Liver (tissue), 8 donors: ENCODE measurements at regions not wholly inside any gene's neighbourhood (a gene's known extent, or its start where the extent isn't known, plus 50 kb on each side); places are given as distances from the start of the nearest gene placed in this dataset.

Source experiments
- DNase-seq: peaks from one replicate; pipeline ENCODE4 v3.0.0-alpha.2; 2017; ENCODE audit warnings: low spot score
- H3K27ac ChIP-seq, 2 donors: one replicate each; pipeline ENCODE4 v1.7.0; 2013; ENCODE audit warnings: inconsistent platforms in 2 of 2, low read length in 2 of 2, control low read depth in 1 of 2, low read depth in 1 of 2, mild to moderate bottlenecking in 1 of 2
- H3K27me3 ChIP-seq, 4 donors: one replicate each; pipeline versions ENCODE4 v1.6.1 to v1.7.0; 2013; ENCODE audit warnings: low read length in 3 of 4, inconsistent platforms in 1 of 4, mild to moderate bottlenecking in 1 of 4, moderate library complexity in 1 of 4; ENCODE audit not compliant: control insufficient read depth in 4 of 4, insufficient read depth in 4 of 4
- H3K36me3 ChIP-seq, 4 donors: one replicate each; pipeline versions ENCODE4 v1.6.1 to v1.7.0; 2013; ENCODE audit warnings: low read length in 3 of 4, mild to moderate bottlenecking in 3 of 4, low read depth in 1 of 4, moderate library complexity in 1 of 4; ENCODE audit not compliant: control insufficient read depth in 4 of 4, insufficient read depth in 3 of 4
- H3K4me1 ChIP-seq, 4 donors: one replicate each; pipeline versions ENCODE4 v1.6.1 to v1.7.0; 2013; ENCODE audit warnings: low read length in 3 of 4, mild to moderate bottlenecking in 3 of 4, moderate library complexity in 1 of 4; ENCODE audit not compliant: control insufficient read depth in 4 of 4, insufficient read depth in 4 of 4
- H3K4me3 ChIP-seq, 3 donors: one replicate each; pipeline versions ENCODE4 v1.6.1 to v1.7.0; 2013; ENCODE audit warnings: low read length in 3 of 3, control low read depth in 1 of 3, low read depth in 1 of 3, mild to moderate bottlenecking in 1 of 3
- H3K9ac ChIP-seq, 2 donors: one replicate each; pipeline ENCODE4 v1.7.0; 2013; ENCODE audit warnings: low read length in 2 of 2, mild to moderate bottlenecking in 2 of 2, moderate library complexity in 2 of 2, control low read depth in 1 of 2, low read depth in 1 of 2
- H3K9me3 ChIP-seq, 4 donors: one replicate each; pipeline versions ENCODE4 v1.6.1 to v1.7.0; 2013; ENCODE audit warnings: low read length in 3 of 4; ENCODE audit not compliant: control insufficient read depth in 4 of 4
- EGR1 ChIP-seq, 2 donors: IDR thresholded peaks; 2 replicates each; pipeline ENCODE4 v1.6.1; 2016 to 2018; ENCODE audit warnings: antibody characterized with exemption in 2 of 2, low read depth in 2 of 2
- FOXA1 ChIP-seq: IDR thresholded peaks from 2 replicates; pipeline ENCODE4 v1.6.1; 2016; ENCODE audit warnings: antibody characterized with exemption
- FOXA2 ChIP-seq: IDR thresholded peaks from 2 replicates; pipeline ENCODE4 v1.6.1; 2016; ENCODE audit warnings: antibody characterized with exemption
- GABPA ChIP-seq, 2 donors: IDR thresholded peaks in 1 of 2; conservative IDR thresholded peaks in 1 of 2; 2 replicates each; pipeline ENCODE4 v1.6.1; 2016; ENCODE audit warnings: antibody characterized with exemption in 2 of 2, mild to moderate bottlenecking in 1 of 2, moderate library complexity in 1 of 2
- HNF4A ChIP-seq, 2 donors: conservative IDR thresholded peaks; 2 replicates each; pipeline ENCODE4 v1.6.1; 2016; ENCODE audit warnings: antibody characterized with exemption in 2 of 2, mild to moderate bottlenecking in 2 of 2
- HNF4G ChIP-seq: IDR thresholded peaks from 2 replicates; pipeline ENCODE4 v1.6.1; 2016; ENCODE audit warnings: antibody characterized with exemption
- JUND ChIP-seq, 2 donors: IDR thresholded peaks; 2 replicates each; pipeline ENCODE4 v1.6.1; 2016; ENCODE audit warnings: antibody characterized with exemption in 2 of 2
- NR2F2 ChIP-seq: IDR thresholded peaks from 2 replicates; pipeline ENCODE4 v1.6.1; 2016; ENCODE audit warnings: antibody characterized with exemption
- RAD21 ChIP-seq, 2 donors: IDR thresholded peaks; 2 replicates each; pipeline ENCODE4 v1.6.1; 2016; ENCODE audit warnings: antibody characterized with exemption in 2 of 2, mild to moderate bottlenecking in 2 of 2
- RXRA ChIP-seq, 2 donors: IDR thresholded peaks; 2 replicates each; pipeline ENCODE4 v1.6.1; 2017 to 2018; ENCODE audit warnings: antibody characterized with exemption in 2 of 2, mild to moderate bottlenecking in 1 of 2
- SP1 ChIP-seq: IDR thresholded peaks from 2 replicates; pipeline ENCODE4 v1.6.1; 2018; ENCODE audit warnings: antibody characterized with exemption, mild to moderate bottlenecking
- TAF1 ChIP-seq: conservative IDR thresholded peaks from 2 replicates; pipeline ENCODE4 v1.6.1; 2016; ENCODE audit warnings: antibody characterized with exemption, mild to moderate bottlenecking
- YY1 ChIP-seq: IDR thresholded peaks from 2 replicates; pipeline ENCODE4 v1.6.1; 2016; ENCODE audit warnings: antibody characterized with exemption, mild to moderate bottlenecking
- WGBS: extraction: QIAGEN DNeasy Blood & Tissue Kit; methylation state at CpG from one replicate; pipeline ENCODE4 v1.1.7; 2013; 5-methylcytosine and 5-hydroxymethylcytosine counted together
- TF ChIP-seq, protein P1 (sequence below): fragments of 150-350 bp; IDR thresholded peaks from 2 replicates; pipeline ENCODE4 v1.5.1; 2017; ENCODE audit warnings: improper control_type of control experiment, low read depth, low read length; ENCODE audit not compliant: missing input control
- TF ChIP-seq, protein P2 (sequence below): IDR thresholded peaks from 2 replicates; pipeline ENCODE4 v1.6.1; 2016; ENCODE audit warnings: antibody characterized with exemption
- TF ChIP-seq, protein P3 (sequence below): IDR thresholded peaks from 2 replicates; pipeline ENCODE4 v1.6.1; 2016; ENCODE audit warnings: antibody characterized with exemption, mild to moderate bottlenecking
- TF ChIP-seq, protein P4 (sequence below): IDR thresholded peaks from 2 replicates; pipeline ENCODE4 v1.6.1; 2016; ENCODE audit warnings: antibody characterized with exemption
- TF ChIP-seq, protein P5 (sequence below): IDR thresholded peaks from 2 replicates; pipeline ENCODE4 v1.6.1; 2016; ENCODE audit warnings: antibody characterized with exemption
- donor health status: healthy.
- donor health status: healthy.
- donor health status: healthy.
- donor health status: healthy.
- donor health status: healthy.

DNA sequence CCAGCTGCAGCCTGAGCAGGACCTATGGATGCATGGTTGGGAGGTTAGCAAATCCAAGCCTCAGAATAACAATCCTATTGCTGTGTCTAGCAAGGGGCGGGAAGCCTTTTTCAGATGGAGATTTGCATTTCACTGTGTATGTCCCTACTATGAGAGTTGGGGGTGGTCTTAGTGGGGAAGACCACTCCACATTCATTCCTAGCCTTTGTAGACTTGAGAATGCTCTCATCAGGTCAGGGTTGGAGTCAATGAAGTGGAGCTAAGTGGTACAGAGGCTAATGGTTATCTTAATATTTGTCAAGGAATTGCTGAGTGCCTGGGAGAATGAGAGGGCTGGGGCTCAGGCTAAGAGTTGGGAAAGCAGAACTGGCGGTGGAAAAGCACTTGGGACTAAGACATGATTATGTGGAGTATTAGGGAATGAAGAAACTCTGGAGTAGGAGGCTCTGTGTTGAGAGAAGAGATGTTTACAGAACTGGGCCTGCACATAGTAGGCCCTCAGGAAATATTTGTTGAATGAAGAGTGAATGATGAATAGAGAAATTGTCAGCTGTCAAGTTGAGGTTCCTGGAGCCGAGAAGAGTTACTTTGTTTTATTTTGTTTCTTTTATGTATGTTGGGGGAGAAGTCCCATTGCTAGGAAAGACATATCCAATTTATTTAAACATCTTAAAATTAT, 175.5 kb upstream of the SPRY4 start (continued):
- TF ChIP-seq, protein P1, sequence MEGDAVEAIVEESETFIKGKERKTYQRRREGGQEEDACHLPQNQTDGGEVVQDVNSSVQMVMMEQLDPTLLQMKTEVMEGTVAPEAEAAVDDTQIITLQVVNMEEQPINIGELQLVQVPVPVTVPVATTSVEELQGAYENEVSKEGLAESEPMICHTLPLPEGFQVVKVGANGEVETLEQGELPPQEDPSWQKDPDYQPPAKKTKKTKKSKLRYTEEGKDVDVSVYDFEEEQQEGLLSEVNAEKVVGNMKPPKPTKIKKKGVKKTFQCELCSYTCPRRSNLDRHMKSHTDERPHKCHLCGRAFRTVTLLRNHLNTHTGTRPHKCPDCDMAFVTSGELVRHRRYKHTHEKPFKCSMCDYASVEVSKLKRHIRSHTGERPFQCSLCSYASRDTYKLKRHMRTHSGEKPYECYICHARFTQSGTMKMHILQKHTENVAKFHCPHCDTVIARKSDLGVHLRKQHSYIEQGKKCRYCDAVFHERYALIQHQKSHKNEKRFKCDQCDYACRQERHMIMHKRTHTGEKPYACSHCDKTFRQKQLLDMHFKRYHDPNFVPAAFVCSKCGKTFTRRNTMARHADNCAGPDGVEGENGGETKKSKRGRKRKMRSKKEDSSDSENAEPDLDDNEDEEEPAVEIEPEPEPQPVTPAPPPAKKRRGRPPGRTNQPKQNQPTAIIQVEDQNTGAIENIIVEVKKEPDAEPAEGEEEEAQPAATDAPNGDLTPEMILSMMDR = no peak
- TF ChIP-seq RAD21 (IDR thresholded peaks at IDR 0.05) = no peak
- TF ChIP-seq, protein P2, sequence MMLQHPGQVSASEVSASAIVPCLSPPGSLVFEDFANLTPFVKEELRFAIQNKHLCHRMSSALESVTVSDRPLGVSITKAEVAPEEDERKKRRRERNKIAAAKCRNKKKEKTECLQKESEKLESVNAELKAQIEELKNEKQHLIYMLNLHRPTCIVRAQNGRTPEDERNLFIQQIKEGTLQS = no peak
- TF ChIP-seq JUND (IDR thresholded peaks at IDR 0.05) = no peak
- TF ChIP-seq NR2F2 = no peak
- no peak for TF ChIP-seq YY1

DNA sequence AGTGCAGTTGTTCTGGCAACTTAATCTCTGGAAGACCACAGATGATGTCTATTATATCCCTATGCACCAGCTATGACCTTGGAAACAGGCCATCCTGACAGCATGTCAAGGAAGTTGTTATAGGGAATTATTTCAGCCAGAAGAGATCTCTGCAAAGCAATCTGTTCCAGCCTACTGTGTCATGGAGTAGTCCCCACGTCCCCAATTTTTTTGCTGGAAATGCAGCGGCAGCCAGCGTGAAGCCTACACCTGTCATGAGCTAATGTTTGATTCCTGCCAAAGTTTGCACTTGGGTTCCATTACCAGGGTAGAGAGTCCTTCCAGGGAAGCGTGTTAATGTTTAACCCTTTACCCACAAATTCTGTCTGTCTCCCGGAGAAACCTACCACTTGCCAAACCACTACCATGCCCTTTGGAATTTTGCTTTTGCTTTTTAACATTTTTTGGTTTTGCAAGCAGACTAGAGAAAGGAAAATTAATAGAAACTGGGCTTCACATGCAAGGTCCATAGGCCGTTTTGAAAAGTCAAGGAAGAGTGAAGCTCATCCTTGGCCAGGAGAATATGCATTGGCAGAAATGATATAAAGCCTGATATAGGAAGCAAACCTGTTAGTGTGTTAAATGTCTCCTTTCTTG, 174.9 kb upstream of the SPRY4 start:
- 27% methylated on average over 6 of the region's 6 CpGs for WGBS
- peak overlapping the region; percentile 83 to 88 for H3K27ac ChIP-seq
- DNase-seq = no peak
- H3K9me3 ChIP-seq = no peaks in the 10 kb centered on the region
- no peaks in the 10 kb centered on the region for H3K27me3 ChIP-seq
- no peaks in the 10 kb centered on the region for H3K36me3 ChIP-seq
- peaks cover 0 to 29% (median 13%) of the 10 kb centered on the region in 4 donors for H3K4me1 ChIP-seq
- H3K4me3 ChIP-seq = no peak overlapping the region
- peak overlapping the region in 1 of 2 donors; percentile 39 for H3K9ac ChIP-seq
- TF ChIP-seq, protein P3, sequence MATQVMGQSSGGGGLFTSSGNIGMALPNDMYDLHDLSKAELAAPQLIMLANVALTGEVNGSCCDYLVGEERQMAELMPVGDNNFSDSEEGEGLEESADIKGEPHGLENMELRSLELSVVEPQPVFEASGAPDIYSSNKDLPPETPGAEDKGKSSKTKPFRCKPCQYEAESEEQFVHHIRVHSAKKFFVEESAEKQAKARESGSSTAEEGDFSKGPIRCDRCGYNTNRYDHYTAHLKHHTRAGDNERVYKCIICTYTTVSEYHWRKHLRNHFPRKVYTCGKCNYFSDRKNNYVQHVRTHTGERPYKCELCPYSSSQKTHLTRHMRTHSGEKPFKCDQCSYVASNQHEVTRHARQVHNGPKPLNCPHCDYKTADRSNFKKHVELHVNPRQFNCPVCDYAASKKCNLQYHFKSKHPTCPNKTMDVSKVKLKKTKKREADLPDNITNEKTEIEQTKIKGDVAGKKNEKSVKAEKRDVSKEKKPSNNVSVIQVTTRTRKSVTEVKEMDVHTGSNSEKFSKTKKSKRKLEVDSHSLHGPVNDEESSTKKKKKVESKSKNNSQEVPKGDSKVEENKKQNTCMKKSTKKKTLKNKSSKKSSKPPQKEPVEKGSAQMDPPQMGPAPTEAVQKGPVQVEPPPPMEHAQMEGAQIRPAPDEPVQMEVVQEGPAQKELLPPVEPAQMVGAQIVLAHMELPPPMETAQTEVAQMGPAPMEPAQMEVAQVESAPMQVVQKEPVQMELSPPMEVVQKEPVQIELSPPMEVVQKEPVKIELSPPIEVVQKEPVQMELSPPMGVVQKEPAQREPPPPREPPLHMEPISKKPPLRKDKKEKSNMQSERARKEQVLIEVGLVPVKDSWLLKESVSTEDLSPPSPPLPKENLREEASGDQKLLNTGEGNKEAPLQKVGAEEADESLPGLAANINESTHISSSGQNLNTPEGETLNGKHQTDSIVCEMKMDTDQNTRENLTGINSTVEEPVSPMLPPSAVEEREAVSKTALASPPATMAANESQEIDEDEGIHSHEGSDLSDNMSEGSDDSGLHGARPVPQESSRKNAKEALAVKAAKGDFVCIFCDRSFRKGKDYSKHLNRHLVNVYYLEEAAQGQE = peak; percentile 84
- peak in 1 of 2 donors; percentile 88 for TF ChIP-seq EGR1 (IDR thresholded peaks at IDR 0.05; ENCODE audit: low read depth in 2 of 2)
- TF ChIP-seq, protein P4, sequence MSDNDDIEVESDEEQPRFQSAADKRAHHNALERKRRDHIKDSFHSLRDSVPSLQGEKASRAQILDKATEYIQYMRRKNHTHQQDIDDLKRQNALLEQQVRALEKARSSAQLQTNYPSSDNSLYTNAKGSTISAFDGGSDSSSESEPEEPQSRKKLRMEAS = peak; percentile 97
- TF ChIP-seq, protein P1 = no peak
- peak; percentile 79 for TF ChIP-seq FOXA1
- peak; percentile 96 for TF ChIP-seq SP1
- peak; percentile 80 to 94 for TF ChIP-seq RXRA (IDR thresholded peaks at IDR 0.05)
- peak; percentile 97 for TF ChIP-seq YY1
- TF ChIP-seq FOXA2 = peak; percentile 43
- peak in 1 of 2 donors; percentile 65 for TF ChIP-seq GABPA (IDR thresholded peaks at IDR 0.05 in 1 of 2, conservative IDR thresholded peaks at IDR 0.05 in 1 of 2)
- peak; percentile 94 to 96 for TF ChIP-seq HNF4A (conservative IDR thresholded peaks at IDR 0.05)
- TF ChIP-seq RAD21 (IDR thresholded peaks at IDR 0.05) = peak; percentile 68 to 74
- TF ChIP-seq, protein P5, sequence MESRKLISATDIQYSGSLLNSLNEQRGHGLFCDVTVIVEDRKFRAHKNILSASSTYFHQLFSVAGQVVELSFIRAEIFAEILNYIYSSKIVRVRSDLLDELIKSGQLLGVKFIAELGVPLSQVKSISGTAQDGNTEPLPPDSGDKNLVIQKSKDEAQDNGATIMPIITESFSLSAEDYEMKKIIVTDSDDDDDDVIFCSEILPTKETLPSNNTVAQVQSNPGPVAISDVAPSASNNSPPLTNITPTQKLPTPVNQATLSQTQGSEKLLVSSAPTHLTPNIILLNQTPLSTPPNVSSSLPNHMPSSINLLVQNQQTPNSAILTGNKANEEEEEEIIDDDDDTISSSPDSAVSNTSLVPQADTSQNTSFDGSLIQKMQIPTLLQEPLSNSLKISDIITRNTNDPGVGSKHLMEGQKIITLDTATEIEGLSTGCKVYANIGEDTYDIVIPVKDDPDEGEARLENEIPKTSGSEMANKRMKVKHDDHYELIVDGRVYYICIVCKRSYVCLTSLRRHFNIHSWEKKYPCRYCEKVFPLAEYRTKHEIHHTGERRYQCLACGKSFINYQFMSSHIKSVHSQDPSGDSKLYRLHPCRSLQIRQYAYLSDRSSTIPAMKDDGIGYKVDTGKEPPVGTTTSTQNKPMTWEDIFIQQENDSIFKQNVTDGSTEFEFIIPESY = peak; percentile 84
- no peak for TF ChIP-seq NR2F2
- no peak for TF ChIP-seq TAF1
- TF ChIP-seq HNF4G = peak; percentile 86
- peak in 1 of 2 donors; percentile 89 for TF ChIP-seq JUND (IDR thresholded peaks at IDR 0.05)
- TF ChIP-seq, protein P2 = peak; percentile 64
